WTC11 (cell line): ENCODE measurements at regions not wholly inside any gene's neighbourhood (a gene's known extent, or its start where the extent isn't known, plus 50 kb on each side); places are given as distances from the start of the nearest gene placed in this dataset.

Source experiments
- ATAC-seq: fragments of 200-7000 bp; cut with Tn5 transposase; 2 replicates; pipeline ENCODE4 v1.10.0; 2021; ENCODE audit warnings: mild to moderate bottlenecking, moderate library complexity
- CTCF ChIA-PET: fragments of 300-600 bp; sonication (Branson Sonifier 250); formaldehyde crosslinking; loops from one replicate; lab custom pipeline; 2021; ENCODE audit warnings: antibody characterized with exemption; lab: Charles Lee
- POLR2A ChIA-PET: fragments of 350-600 bp; sonication (Branson Sonifier 250); formaldehyde crosslinking; loops from one replicate; lab custom pipeline; 2021; ENCODE audit warnings: antibody characterized with exemption; lab: Charles Lee
- DNase-seq: peaks from one replicate; pipeline ENCODE4 v3.0.0; 2021; ENCODE audit warnings: low spot score
- H3K27ac Mint-ChIP-seq: 2 replicates; pipeline ENCODE4 v1.8.0; 2021; ENCODE audit warnings: mixed read lengths
- H3K27me3 Mint-ChIP-seq: 2 replicates; pipeline ENCODE4 v1.8.0; 2021; ENCODE audit warnings: low read depth, mild to moderate bottlenecking, moderate library complexity, mixed read lengths
- H3K36me3 Mint-ChIP-seq: 2 replicates; pipeline ENCODE4 v1.8.0; 2021; ENCODE audit warnings: mixed read lengths
- H3K4me1 Mint-ChIP-seq: 2 replicates; pipeline ENCODE4 v1.8.0; 2022; ENCODE audit warnings: mixed read lengths
- H3K4me3 Mint-ChIP-seq: 2 replicates; pipeline ENCODE4 v1.8.0; 2021; ENCODE audit warnings: mild to moderate bottlenecking, moderate library complexity, mixed read lengths
- H3K9me3 Mint-ChIP-seq: 2 replicates; pipeline ENCODE4 v1.8.0; 2021; ENCODE audit warnings: mixed read lengths
- CREM ChIP-seq: sonication (generic); formaldehyde crosslinking; IDR thresholded peaks from 2 replicates; pipeline ENCODE4 v1.8.1; 2022; ENCODE audit warnings: mild to moderate bottlenecking, missing genetic modification reagents, moderate library complexity
- ERG ChIP-seq: fragments of 250-450 bp; sonication (Bioruptor Pico); IDR thresholded peaks from 2 replicates; pipeline ENCODE4 v1.8.0; 2021; ENCODE audit warnings: mild to moderate bottlenecking
- ESRRA ChIP-seq: sonication (generic); formaldehyde crosslinking; IDR thresholded peaks from 2 replicates; pipeline ENCODE4 v1.8.1; 2022; ENCODE audit warnings: mild to moderate bottlenecking, missing genetic modification reagents, borderline replicate concordance
- FOXK1 ChIP-seq: sonication (generic); formaldehyde crosslinking; IDR thresholded peaks from 2 replicates; pipeline ENCODE4 v1.8.0; 2022; ENCODE audit warnings: mild to moderate bottlenecking, moderate library complexity, missing genetic modification reagents
- FOXP1 ChIP-seq: sonication (generic); formaldehyde crosslinking; IDR thresholded peaks from 2 replicates; pipeline ENCODE4 v1.8.0; 2022; ENCODE audit warnings: missing genetic modification reagents, mild to moderate bottlenecking, moderate library complexity, borderline replicate concordance
- GRHL2 ChIP-seq: fragments of 250-450 bp; sonication (Bioruptor Pico); IDR thresholded peaks from 2 replicates; pipeline ENCODE4 v1.8.0; 2022; ENCODE audit warnings: mild to moderate bottlenecking, moderate library complexity; ENCODE audit not compliant: insufficient replicate concordance, severe bottlenecking
- JAZF1 ChIP-seq: fragments of 250-450 bp; sonication (Bioruptor Pico); IDR thresholded peaks from 2 replicates; pipeline ENCODE4 v1.9.0; 2021; ENCODE audit warnings: moderate library complexity, mild to moderate bottlenecking, inconsistent platforms
- MLX ChIP-seq: sonication (generic); formaldehyde crosslinking; IDR thresholded peaks from 2 replicates; pipeline ENCODE4 v1.8.1; 2023; ENCODE audit warnings: mild to moderate bottlenecking, missing genetic modification reagents, moderate library complexity
- MXD4 ChIP-seq: fragments of 250-450 bp; sonication (Bioruptor Pico); IDR thresholded peaks from 2 replicates; pipeline ENCODE4 v1.8.0; 2021; ENCODE audit warnings: mild to moderate bottlenecking, moderate library complexity, borderline replicate concordance
- NFE2L1 ChIP-seq: sonication (generic); formaldehyde crosslinking; IDR thresholded peaks from 2 replicates; pipeline ENCODE4 v1.8.1; 2023; ENCODE audit warnings: missing genetic modification reagents
- NFYB ChIP-seq: sonication (generic); formaldehyde crosslinking; conservative IDR thresholded peaks from 2 replicates; pipeline ENCODE4 v1.8.0; 2022; ENCODE audit warnings: low read depth, missing genetic modification reagents
- NR2C2 ChIP-seq: sonication (generic); formaldehyde crosslinking; IDR thresholded peaks from 2 replicates; pipeline ENCODE4 v1.8.0; 2022; ENCODE audit warnings: mild to moderate bottlenecking, missing genetic modification reagents
- RORB ChIP-seq: fragments of 250-450 bp; sonication (Bioruptor Pico); IDR thresholded peaks from 2 replicates; pipeline ENCODE4 v1.9.0; 2021; ENCODE audit warnings: mild to moderate bottlenecking
- SMAD3 ChIP-seq: sonication (generic); formaldehyde crosslinking; IDR thresholded peaks from 2 replicates; pipeline ENCODE4 v1.8.0; 2022; ENCODE audit warnings: missing genetic modification reagents, mild to moderate bottlenecking, borderline replicate concordance
- TEAD1 ChIP-seq: sonication (generic); formaldehyde crosslinking; IDR thresholded peaks from 2 replicates; pipeline ENCODE4 v1.8.0; 2022; ENCODE audit warnings: mild to moderate bottlenecking, missing genetic modification reagents
- TP53 ChIP-seq: sonication (generic); formaldehyde crosslinking; IDR thresholded peaks from 2 replicates; pipeline ENCODE4 v1.8.1; 2023; ENCODE audit warnings: mild to moderate bottlenecking, missing genetic modification reagents
- ZNF232 ChIP-seq: sonication (generic); formaldehyde crosslinking; IDR thresholded peaks from 2 replicates; pipeline ENCODE4 v1.8.0; 2022; ENCODE audit warnings: mild to moderate bottlenecking, missing genetic modification reagents
- ZNF425 ChIP-seq: fragments of 250-450 bp; sonication (Bioruptor Pico); conservative IDR thresholded peaks from 2 replicates; pipeline ENCODE4 v1.9.0; 2021; ENCODE audit warnings: mild to moderate bottlenecking
- ZNF512 ChIP-seq: sonication (generic); formaldehyde crosslinking; IDR thresholded peaks from 2 replicates; pipeline ENCODE4 v1.8.1; 2022; ENCODE audit warnings: missing genetic modification reagents, borderline replicate concordance
- TF ChIP-seq, protein P1 (sequence below): sonication (generic); formaldehyde crosslinking; IDR thresholded peaks from 2 replicates; pipeline ENCODE4 v1.8.1; 2023; ENCODE audit warnings: mild to moderate bottlenecking, moderate library complexity, missing genetic modification reagents
- TF ChIP-seq, protein P2 (sequence below): fragments of 250-450 bp; sonication (Bioruptor Pico); IDR thresholded peaks from 2 replicates; pipeline ENCODE4 v1.9.0; 2021; ENCODE audit warnings: mild to moderate bottlenecking

DNA sequence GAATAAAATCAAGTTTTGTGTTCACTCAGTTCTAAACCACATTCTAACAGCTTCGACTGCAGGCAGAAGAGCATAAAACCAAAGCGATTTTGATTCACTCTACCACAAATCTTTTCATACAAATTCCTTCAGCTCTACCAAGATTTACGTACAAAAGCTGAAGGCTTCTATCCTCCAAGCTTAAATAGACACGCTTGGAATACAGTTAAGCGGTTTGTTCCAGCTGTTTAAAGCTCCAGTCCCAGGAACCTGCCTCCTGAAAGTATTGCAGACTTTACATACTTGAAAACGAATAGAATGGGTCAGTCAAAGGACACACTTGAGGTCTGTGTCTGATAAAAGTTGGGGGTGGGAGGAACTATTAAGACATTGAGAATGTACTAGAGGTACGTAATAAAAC, 102.9 kb downstream of the MPP7 start:
- Mint-ChIP-seq H3K36me3 (no peaks in the 10 kb centered on the region), H3K9me3 (peaks cover under 1% of the 10 kb centered on the region; the same call in 1 of the 2 replicates), H3K4me1 (0 out of 2 replicates have a peak, but pooled peaks cover 4% of the 10 kb centered on the region), H3K4me3 (no peak overlapping the region), H3K27me3 (no peaks in the 10 kb centered on the region), H3K27ac (no peak overlapping the region)
- no peak for TF ChIP-seq CREM (CRISPR knock-in tag)
- no peak for TF ChIP-seq ERG (CRISPR knock-in tag)
- TF ChIP-seq, protein P1, sequence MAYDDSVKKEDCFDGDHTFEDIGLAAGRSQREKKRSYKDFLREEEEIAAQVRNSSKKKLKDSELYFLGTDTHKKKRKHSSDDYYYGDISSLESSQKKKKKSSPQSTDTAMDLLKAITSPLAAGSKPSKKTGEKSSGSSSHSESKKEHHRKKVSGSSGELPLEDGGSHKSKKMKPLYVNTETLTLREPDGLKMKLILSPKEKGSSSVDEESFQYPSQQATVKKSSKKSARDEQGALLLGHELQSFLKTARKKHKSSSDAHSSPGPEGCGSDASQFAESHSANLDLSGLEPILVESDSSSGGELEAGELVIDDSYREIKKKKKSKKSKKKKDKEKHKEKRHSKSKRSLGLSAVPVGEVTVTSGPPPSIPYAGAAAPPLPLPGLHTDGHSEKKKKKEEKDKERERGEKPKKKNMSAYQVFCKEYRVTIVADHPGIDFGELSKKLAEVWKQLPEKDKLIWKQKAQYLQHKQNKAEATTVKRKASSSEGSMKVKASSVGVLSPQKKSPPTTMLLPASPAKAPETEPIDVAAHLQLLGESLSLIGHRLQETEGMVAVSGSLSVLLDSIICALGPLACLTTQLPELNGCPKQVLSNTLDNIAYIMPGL = no peak
- no peak for TF ChIP-seq ZNF425 (CRISPR knock-in tag)
- TF ChIP-seq TEAD1 (CRISPR knock-in tag) = no peak
- TF ChIP-seq ZNF232 = no peak
- no peak for TF ChIP-seq NFYB (CRISPR knock-in tag)
- ATAC-seq (no peak), DNase-seq (no peak)
- ChIA-PET CTCF (interaction anchor here (1.1 kb wide), 1 partner anchor 42 kb away, joined by 3 read pairs; no protein-coding TSS in a partner anchor), POLR2A (interaction anchor here (0.7 kb wide), 1 partner anchor 644 kb away, joined by 3 read pairs; no protein-coding TSS in a partner anchor)

DNA sequence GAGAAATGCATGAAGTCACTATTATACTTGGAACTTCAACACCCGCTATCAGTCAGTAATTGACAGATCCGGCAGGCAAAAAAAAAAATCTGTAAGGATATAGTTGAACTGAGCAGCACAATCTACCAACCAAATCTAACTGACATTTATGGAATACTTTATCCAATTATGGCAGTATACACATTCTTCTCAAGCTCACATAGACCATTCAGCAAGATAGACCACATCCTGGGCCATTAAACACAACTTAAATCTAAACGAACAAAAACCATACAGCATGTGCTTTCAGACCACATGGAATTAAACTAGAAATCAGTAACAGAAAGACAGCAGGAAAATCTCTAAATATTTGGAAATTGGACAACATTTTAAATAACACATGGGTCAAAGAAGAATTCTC, 112.7 kb downstream of the MPP7 start:
- POLR2A ChIA-PET = no interaction called here

More for the DNA sequence above, 112.7 kb downstream of the MPP7 start:
- Mint-ChIP-seq H3K27me3 (no peaks in the 10 kb centered on the region), H3K27ac (no peak overlapping the region), H3K36me3 (no peaks in the 10 kb centered on the region), H3K4me1 (peaks cover 8% of the 10 kb centered on the region; the same call in 1 of the 2 replicates), H3K4me3 (no peak overlapping the region), H3K9me3 (no peaks in the 10 kb centered on the region)
- DNase-seq (no peak), ATAC-seq (no peak)
- TF ChIP-seq SMAD3 (CRISPR knock-in tag) (no peak), TP53 (CRISPR knock-in tag) (no peak), ZNF512 (CRISPR knock-in tag) (no peak), MXD4 (CRISPR knock-in tag) (no peak), GRHL2 (CRISPR knock-in tag) (no peak), FOXP1 (CRISPR knock-in tag) (no peak), RORB (CRISPR knock-in tag) (no peak), NR2C2 (CRISPR knock-in tag) (no peak), ESRRA (CRISPR knock-in tag) (no peak), NFE2L1 (CRISPR knock-in tag) (no peak), MLX (CRISPR knock-in tag) (no peak), JAZF1 (CRISPR knock-in tag) (no peak), FOXK1 (CRISPR knock-in tag) (no peak)
- TF ChIP-seq, protein P1 = no peak
- TF ChIP-seq, protein P2, sequence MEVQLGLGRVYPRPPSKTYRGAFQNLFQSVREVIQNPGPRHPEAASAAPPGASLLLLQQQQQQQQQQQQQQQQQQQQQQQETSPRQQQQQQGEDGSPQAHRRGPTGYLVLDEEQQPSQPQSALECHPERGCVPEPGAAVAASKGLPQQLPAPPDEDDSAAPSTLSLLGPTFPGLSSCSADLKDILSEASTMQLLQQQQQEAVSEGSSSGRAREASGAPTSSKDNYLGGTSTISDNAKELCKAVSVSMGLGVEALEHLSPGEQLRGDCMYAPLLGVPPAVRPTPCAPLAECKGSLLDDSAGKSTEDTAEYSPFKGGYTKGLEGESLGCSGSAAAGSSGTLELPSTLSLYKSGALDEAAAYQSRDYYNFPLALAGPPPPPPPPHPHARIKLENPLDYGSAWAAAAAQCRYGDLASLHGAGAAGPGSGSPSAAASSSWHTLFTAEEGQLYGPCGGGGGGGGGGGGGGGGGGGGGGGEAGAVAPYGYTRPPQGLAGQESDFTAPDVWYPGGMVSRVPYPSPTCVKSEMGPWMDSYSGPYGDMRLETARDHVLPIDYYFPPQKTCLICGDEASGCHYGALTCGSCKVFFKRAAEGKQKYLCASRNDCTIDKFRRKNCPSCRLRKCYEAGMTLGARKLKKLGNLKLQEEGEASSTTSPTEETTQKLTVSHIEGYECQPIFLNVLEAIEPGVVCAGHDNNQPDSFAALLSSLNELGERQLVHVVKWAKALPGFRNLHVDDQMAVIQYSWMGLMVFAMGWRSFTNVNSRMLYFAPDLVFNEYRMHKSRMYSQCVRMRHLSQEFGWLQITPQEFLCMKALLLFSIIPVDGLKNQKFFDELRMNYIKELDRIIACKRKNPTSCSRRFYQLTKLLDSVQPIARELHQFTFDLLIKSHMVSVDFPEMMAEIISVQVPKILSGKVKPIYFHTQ (CRISPR knock-in tag) = no peak
- CTCF ChIA-PET = interaction anchor here (1.1 kb wide), 1 partner anchor 11 kb away, joined by 3 read pairs; no protein-coding TSS in a partner anchor
